ENCODE measurements at regions not wholly inside any gene's neighbourhood (a gene's known extent, or its start where the extent isn't known, plus 50 kb on each side); places are given as distances from the start of the nearest gene placed in this dataset.

- no peak for TF ChIP-seq FOXA1 (IDR thresholded peaks at IDR 0.05)
- no peak for TF ChIP-seq FOXM1 (IDR thresholded peaks at IDR 0.05; ENCODE audit: borderline replicate concordance)
- no peak for TF ChIP-seq FOXK2 (IDR thresholded peaks at IDR 0.05)
- no peak for TF ChIP-seq ZNF384 (IDR thresholded peaks at IDR 0.05)
- no peak for TF ChIP-seq CTBP1 (IDR thresholded peaks at IDR 0.05; ENCODE audit: borderline replicate concordance)
- no peak for TF ChIP-seq NFRKB (IDR thresholded peaks at IDR 0.05)
- no peak for TF ChIP-seq SP1 (IDR thresholded peaks at IDR 0.05)
These were observed 127.1 kb upstream of the HS3ST3A1 start for GRCh38 chr17:13728781-13729180.
